Renal cortical epithelial cell (primary cell): ENCODE measurements at regions not wholly inside any gene's neighbourhood (a gene's known extent, or its start where the extent isn't known, plus 50 kb on each side); places are given as distances from the start of the nearest gene placed in this dataset.
A peak's percentile ranks its signal among the peaks of the same experiment; 100 is the strongest.
"Not testable (repeated sequence)": the region's sequence is repeated elsewhere in the genome, so short reads cannot be mapped to it uniquely, and the experiment has no call there.

ENCODE experiments used
- DNase-seq: peaks from one replicate; pipeline ENCODE4 v3.0.0-alpha.2; 2011; ENCODE audit warnings: low read depth

DNA sequence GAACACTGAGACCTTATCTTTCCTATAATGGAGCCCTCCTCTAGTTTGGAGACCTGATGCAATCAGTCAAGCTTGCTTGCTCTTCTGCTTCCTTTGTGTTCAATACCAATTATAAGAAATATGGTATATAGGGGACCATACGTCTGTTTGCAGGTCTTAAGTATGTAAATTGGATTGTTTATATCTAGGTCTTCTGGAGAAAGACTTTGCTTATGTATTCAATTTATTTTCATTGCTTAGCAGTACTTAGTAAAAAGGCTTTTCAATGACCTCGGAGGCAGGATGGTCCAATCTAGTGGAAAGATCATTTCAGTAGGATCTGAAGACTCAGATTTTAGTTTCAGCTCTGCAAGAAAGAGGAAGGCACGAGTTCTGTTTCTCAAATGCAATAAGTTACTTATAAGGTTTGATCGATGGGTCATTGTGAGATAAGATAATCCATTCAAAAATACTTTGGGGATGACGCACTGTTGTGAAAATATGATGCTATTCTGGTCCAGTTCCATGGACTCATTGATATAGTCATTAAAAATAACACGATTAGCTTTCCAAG lies 571.6 kb downstream of the SH2D4B start:
- no peak for DNase-seq

DNA sequence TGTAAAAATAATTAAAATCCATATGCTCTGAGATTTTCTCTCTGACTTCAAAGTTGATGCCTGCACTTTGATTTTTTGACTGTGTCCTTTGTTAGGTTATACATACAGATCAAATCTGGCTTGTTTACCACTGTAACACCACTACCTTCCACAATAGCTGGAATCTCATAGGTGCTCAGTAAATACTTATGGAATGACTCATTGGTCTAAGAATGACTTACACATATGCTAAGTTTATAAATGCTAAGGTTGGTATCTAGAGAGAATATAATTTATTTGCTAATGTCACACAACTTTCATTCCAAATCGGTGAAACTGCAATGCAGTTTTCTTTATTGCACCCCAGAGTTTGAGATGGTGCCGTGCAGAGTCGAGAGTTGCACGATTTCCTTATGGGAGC lies 578.5 kb downstream of the SH2D4B start:
- peak; percentile 75 for DNase-seq

DNA sequence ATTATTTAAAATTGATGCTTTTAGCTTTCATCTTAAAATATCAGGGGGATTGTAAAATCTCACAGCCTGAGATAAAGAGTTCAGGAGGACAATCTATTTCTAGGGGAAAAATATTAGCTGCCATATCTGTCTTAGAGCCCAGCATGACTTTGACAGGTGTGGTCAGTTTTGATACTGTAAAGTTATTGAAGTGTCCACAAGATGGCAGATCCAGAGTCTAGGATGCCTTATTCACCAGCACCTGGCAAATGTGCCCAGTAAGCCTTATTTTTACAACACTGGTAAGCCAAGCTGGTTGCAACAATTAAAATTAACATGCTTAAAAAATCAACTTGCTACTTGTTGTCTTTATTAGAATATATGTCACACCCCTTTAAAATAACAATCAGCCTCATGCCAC lies 579.3 kb downstream of the SH2D4B start:
- DNase-seq = no peak

DNA sequence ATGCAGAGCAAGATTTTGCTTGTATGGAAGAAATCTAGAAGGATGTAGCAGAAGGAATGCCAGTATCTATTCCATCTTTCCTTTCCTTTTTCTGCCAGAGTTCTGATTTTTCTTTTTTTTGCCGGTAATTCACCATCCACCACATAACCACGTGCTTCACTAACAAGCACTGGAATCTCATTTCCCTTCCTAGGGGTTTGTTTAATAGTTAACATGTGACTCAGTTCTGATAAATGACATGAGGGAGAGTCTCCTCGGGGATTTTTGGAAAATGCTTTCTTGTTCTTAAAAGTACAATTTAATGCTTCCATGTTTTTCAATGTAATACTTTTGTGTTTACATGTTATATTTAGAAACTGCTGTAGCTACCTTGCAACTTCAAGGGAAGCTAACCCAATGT lies 590.2 kb downstream of the SH2D4B start:
- peak; percentile 88 for DNase-seq

DNA sequence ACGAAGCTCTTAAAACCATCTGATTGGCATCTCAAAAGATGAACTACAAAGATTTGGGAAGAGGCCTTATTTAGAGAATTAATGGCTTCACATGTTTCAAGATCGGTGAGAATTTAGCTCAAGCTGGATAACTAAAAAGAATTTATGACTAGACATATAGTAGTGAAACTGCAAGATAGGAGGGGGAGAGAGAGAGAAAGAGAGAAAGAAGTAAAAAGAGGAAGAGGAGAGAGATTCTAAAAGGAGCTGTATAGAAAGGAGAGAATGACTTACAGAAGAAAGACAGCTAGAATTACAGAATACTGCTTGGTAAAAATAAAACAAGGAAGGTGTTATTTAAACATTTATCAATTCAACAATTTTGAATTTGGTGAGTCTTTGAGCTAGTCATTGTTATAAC lies 592.3 kb downstream of the SH2D4B start:
- no peak for DNase-seq

DNA sequence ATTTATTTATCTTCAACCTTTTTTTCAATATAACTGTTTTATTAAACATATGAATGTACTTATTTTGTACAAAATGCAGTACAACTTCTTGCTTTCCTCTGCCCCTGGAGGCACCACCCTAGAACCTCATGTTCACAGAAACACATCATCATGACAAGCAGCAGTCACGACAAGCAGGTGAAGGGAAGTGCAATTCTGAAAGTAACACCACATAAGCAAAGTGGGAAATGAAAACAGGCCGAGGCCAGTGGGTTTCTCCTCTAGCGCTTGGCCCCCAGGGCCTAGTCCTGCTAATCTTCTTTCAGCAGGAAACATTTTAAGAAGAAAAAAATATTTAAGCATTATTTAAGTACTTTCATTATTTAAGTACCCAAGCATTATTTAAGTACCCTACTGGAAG lies 598.1 kb downstream of the SH2D4B start:
- no peak for DNase-seq

DNA sequence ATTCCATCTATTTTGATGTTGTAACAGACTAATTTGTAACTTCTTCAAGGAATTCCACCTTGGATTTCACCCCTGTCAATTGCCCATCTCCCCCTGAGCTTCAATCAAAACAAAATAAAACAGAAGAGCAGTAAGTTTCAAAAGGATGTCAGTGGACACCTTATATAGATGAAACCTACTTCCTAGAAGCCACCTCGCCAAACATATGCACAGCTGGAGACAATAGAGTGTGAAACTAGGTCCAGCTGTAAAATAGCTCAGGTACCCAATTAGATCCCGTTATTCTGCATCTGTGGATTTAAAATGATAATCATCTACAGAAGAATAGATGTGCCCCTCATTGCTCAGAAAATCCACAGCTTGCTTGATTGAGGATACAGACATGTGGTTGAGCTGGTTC lies 598.6 kb downstream of the SH2D4B start:
- no peak for DNase-seq

DNA sequence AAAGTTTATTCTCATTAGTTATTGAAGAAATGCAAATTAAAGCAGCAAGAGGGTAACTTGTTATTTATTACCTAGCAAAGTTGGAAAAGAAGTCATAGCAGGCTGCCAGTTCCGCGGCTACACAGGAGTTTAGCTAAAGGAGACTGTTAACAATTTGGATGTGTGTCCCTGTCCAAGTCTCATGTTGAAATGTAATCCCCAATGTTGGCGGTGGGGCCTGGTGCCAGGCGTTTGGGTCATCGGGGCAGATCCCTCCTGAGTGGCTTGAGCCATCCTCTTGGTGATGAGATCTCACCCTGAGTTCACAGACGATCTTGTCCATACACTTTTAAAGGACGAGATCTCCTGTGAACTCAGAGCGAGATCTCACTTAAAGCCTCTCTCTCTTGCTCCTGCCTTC lies 608.3 kb downstream of the SH2D4B start:
- no peak for DNase-seq

DNA sequence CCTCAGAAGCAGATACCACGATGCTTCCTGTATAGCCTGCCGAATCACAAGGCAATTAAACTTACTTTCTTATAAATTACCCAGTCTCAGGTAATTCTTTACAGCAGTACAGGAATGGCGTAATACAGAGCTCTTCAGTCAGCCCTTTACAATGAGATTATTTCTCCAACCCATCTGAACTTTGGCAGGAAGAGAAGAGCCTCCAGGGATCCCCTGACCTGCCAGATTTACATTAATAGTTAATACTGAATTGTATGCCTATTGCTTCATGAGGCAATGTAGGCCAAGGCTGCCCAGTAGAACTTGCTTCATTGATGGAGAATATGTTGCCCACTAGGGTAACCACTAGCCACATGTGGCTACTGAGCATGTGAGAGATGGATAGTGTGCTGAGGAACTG lies 608.7 kb downstream of the SH2D4B start:
- DNase-seq = no peak

DNA sequence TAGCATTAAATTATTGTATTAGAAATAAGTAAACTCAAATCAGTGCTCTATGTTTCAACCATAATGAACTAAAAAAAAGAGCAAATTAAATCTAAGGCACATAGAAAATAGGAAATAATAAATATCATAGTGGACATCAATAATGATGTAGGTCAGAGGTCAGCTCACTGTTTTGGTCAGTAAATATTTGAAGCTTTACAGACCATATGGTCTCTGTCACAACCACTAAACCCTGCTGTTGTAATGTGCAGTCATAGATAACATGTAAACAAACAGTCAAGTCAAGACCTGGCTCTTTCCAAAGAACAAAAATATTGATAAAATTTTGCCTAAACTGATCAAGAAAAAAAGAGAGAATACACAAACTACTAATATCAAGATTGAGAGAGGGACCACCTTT lies 615.0 kb downstream of the SH2D4B start:
- DNase-seq = no peak

DNA sequence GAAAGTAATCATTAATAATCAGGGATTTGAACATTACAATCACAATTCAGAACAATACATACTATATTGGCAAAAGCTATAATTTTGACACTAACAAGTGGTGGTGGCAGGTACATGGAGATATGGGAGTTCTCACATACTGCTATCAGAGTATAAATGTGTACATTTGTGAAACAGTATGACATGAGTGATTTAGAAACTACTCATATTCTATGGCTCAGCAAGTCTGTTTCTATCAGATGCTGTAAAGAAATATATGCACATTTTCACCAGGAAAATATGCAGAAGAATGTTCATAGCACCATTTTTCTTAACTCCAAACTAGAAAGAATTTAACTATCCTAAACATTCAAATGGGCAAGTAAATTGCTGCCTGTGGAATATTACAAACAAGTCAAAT lies 620.0 kb downstream of the SH2D4B start:
- no peak for DNase-seq

DNA sequence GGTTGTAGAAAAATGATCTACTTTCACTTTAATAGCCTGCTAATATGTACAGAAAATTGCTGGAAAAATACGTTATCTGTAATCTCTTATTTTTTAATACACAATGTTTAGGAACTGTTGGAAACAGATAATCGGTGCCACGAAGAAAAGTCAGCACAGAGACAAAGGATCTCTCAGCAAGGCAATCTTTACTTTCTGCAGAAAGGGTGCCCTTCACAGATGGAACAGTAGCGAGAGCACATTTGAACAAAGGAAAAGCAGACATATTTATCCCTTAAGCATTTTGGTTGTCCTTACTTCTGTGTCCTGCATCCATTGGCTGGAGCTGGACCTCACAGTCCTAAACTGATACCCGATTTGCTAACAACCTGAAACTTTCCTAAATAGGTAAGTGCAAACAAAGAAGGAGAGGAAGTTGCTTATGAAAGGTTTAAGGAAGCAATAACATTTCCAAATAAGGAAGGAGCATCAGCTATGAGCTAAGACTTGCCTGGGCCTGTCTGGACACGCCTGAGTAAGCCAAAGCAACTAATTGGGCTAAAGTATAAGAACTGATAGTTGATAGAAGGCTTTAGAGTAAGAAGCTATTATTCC lies 640.0 kb downstream of the SH2D4B start:
- peak; percentile 9 for DNase-seq

DNA sequence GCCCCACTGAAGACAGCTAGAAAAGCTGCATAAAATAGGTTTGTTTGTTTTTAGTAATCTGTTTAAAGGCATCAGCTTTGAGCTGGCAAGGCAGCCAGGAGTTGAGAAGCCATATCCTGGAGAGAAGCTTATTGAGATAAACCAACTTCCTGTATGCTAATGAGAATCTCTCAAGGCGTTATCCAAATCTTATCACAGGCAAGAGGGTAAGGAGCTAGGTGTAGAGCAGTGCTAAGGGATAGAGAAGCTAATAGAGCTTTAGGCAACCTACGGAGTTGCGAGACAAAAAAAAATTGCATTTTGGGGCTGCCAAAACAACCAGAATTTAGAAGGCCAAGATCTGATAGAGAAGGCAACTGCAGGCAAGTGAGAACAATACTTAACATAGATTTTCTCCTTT lies 641.6 kb downstream of the SH2D4B start:
- no peak for DNase-seq

DNA sequence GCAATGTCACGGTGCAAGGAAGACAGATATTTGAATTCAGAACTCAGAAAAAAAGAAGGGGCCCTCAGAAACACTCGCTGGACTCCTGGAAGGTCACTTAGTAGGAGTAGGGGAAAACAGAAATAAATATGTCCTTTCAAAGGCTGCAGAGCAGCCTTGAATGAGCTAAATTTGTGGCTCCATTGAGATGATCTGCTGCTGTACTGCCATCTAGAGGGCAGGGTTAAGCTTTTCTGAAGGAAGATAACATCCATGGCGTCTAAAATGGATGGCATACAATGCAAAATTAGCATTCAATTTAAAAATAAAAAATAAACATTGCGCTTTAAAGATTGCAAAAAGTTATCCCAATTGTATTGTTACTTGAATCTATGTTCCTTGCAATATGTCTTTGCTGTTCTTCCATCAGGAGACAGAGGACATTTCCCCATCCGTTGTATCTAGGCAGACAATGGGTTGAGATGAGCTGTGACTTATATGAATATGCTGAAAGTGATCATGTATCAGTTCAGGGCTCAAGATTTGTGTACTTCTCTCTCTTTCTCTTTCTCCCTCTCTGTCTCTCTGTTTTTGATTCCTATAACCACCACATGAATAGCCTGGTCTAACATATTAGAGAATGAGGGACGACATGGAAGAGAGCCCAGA lies 642.2 kb downstream of the SH2D4B start:
- peak; percentile 44 for DNase-seq

DNA sequence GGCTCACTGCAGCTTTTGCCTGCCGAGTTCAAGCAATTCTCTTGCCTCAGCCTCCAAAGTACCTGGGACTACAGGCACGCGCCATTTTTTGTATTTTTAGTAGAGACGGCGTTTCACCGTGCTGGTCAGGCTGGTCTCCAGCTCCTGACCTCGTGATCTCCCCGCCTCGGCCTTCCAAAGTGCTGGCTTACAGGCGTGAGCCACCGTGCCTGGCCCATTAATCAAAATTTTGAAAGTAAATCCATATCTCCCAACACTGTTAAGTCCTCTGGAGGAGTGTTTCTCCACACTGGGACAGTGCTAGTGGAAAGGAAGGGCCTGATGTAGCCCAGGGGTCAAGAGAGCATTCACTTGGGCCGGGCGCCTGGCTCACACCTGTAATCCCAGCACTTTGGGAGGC lies 644.6 kb downstream of the SH2D4B start:
- DNase-seq = no peak

DNA sequence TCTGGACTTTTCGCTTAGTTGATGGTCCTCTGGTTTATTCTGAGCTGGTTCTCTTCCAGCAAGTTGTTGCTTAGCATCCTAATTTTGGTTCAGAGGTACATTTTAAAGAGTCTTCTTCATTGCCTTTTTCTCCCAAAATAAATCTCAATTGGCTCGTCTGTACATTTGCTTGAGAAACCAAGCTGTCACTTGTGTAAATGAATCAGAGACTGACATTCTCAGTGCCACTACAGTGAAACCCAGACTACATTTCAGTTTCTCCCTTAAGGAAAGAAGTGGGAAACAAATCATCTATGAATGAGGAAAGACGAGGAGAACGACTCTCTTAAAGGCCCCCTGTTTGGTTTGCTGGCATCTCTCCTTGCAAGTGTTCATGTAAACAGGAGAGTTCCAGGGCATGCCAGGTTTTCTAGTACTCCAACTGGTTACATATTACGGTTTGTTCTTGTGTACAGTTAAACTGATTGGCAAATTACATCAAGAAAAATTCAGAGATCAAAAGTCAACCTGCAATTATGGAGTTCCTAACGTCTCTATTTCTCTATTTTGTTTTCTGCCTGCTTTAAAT lies 654.6 kb downstream of the SH2D4B start:
- no peak for DNase-seq

DNA sequence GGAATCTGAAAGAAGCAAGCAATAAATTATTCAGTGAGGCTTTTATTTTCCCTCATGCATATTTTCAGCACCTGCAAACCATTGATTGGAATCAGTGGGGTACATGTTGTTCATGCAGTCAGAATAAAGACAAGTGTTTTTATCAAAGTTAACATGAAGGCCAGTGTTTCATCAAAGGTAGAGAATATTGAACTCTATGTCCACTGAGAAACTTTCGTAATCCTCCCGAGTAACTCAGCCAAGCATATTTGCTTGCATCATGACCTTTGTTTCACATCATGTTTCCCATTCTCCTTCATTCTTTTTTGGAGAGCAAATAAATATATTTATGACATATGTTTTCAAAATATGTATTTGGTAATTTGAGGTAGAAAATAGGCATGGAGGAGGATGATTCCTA lies 663.1 kb downstream of the SH2D4B start:
- no peak for DNase-seq

DNA sequence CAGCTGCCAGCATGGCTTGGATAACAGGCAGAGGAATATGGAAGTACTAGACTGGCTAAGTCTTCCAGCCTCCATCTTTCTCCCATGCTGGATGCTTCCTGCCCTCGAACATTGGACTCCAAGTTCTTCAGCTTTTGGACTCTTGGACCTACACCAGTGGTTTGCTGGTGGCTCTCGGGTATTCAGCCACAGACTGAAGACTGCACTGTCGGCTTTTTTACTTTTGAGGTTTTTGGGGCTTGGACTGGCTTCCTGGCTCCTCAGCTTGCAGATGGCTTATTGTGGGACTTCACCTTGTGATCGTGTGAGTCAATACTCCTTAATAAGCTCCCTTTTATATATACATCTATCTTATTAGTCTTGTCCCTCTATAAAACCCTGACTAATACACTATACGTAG lies 667.6 kb upstream of the NRG3 start:
- not testable (repeated sequence) for DNase-seq

DNA sequence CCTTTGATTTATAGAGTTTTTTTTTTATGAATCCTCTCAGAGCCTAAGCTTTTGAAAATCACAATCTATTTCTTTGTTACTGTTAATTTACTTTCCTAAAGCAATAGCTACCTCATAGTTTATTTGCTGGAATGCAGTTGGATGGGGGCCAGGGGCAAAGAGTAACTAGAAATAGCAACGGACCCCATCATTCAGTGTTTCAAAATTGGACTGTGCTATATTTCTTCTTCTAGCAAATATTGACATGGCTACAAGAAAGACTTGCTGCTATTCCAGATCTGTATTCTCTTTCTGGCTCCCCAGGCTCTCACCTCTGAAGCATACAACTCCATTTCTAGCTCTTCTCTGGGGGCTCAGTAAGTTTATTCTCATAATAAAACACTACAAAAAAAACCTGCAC lies 661.6 kb upstream of the NRG3 start:
- no peak for DNase-seq

DNA sequence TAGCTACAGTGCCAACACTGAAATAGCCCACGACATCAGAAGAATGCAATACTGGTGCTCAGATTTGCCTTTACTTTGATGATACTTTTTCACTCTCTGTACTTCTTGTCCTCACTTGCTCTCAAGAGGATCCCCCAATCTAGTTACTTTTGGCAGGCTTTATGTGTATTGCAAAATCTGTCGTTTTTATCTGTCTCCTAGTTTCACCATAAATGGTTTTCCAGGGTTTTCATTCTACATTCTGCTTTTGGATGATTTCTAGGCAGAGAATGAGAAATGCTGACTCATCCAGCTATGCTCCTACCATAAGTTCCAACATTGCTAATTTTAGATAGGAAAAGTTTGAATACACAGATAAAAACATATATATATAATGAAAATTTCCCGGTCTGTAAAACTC lies 659.5 kb upstream of the NRG3 start:
- DNase-seq = peak; percentile 0

DNA sequence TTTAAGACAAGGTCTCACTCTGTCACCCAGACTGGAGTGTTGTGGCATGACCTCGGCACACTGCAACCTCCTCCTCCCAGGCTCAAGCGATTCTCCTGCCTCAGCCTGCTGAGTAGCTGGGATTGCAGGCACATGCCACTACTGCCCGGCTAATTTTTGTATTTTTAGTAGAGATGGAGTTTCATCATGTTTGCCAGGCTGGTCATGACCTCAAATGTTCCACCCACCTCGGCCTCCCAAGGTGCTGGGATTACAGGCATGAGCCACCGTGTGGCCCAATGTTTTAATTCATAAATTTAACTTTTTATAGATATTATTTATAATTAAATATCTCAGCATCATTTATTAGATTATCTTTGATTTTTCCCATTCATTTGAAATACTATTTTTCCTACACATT lies 658.0 kb upstream of the NRG3 start:
- DNase-seq = no peak

DNA sequence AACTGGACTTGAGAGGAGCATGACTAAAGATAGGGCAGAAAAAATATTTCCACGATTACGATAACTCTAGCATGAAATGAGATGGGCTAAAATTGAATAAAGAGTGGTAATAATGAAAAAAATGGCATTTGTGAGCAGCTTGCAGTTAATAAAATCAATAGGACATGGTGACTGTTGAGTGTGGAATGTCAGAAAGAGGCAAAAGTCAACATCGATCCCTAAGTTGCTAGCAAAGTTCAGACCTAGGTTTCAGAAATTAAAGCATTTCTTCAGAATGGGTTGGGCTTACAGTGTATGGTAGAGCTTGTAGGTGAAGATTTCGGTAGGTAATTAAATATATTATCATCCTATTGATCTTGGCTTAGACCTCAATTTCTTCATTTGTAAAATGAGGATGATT lies 656.7 kb upstream of the NRG3 start:
- no peak for DNase-seq

DNA sequence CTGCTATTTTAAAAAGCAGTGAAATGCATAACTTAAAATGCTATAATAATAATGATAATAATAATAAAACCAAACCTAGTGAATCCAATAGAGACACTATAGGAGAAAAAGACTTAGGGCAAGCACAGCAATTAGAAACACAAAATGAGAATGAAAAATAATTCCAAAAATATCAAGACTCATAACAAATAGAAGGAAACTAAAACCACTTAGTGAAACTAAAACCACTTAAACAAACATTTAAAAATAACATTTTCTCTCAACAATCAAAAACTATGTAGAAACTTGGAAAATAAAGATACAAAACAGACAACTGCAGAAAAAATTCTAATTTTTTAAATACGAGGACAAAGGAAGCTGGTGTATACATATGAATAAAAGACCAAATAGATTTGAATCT lies 655.2 kb upstream of the NRG3 start:
- DNase-seq = no peak

DNA sequence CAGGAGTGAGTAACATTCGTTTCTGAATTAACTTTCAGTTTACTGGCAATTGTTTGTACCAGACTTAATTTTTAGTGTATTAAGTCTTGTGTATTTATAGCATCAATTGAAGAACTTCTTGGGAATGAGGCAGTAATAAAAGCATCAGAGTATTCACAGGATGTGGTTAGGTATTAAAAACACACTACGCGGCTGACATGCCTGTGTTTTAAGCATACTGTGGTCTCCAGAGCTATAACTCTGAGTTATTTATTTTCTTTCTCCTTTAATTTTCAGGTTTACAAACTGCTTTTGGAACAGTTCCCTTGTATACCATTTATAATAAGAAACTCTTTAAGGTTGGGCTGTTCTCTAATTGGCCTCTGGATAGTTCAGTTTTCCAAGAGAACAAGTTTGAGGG lies 626.1 kb upstream of the NRG3 start:
- DNase-seq = peak; percentile 72
